ENCODE measurements at regions not wholly inside any gene's neighbourhood (a gene's known extent, or its start where the extent isn't known, plus 50 kb on each side); places are given as distances from the start of the nearest gene placed in this dataset.

DNA sequence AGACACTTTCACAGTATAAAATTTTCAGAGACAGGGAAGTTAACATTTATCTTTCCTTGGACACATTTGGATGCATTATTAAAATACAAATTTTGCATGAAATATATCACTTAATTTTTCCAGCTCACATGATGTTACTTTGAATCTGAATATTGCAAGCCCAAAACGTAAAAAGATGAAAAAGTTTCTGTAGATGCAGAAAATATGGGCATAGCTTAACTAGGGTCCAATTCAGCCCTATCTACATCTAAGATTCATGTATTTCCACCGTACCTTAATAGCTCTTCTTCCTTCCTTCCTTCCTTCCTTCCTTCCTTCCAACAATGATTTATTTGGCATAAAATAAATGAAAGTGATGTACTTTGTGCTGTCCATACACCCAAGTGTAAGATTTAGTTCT lies 1084.6 kb upstream of the TMEFF2 start:
- TF ChIP-seq, protein P1, sequence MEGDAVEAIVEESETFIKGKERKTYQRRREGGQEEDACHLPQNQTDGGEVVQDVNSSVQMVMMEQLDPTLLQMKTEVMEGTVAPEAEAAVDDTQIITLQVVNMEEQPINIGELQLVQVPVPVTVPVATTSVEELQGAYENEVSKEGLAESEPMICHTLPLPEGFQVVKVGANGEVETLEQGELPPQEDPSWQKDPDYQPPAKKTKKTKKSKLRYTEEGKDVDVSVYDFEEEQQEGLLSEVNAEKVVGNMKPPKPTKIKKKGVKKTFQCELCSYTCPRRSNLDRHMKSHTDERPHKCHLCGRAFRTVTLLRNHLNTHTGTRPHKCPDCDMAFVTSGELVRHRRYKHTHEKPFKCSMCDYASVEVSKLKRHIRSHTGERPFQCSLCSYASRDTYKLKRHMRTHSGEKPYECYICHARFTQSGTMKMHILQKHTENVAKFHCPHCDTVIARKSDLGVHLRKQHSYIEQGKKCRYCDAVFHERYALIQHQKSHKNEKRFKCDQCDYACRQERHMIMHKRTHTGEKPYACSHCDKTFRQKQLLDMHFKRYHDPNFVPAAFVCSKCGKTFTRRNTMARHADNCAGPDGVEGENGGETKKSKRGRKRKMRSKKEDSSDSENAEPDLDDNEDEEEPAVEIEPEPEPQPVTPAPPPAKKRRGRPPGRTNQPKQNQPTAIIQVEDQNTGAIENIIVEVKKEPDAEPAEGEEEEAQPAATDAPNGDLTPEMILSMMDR (IDR thresholded peaks at IDR 0.05) = no peak
- no peak for TF ChIP-seq ZFX (IDR thresholded peaks at IDR 0.05; ENCODE audit: borderline replicate concordance)

All from 22Rv1 (cell line).